GM12878 (cell line): ENCODE measurements at regions not wholly inside any gene's neighbourhood (a gene's known extent, or its start where the extent isn't known, plus 50 kb on each side); places are given as distances from the start of the nearest gene placed in this dataset.

ENCODE experiments used
- ATAC-seq: fragments of 200-7000 bp; cut with Tn5 transposase; 3 replicates; pipeline ENCODE4 v1.9.1; 2020; ENCODE audit warnings: mild to moderate bottlenecking, moderate library complexity
- BruUV-seq: library from RNA; stranded (reverse); fragments of 400-500 nt; replicated peaks from 2 replicates; lab custom pipeline; 2021; lab: Mats Ljungman, UMichigan
- CTCF ChIA-PET: fragments of 300-600 bp; sonication (Branson Sonifier 250); formaldehyde crosslinking; extraction: SDS; loops from one replicate; lab custom pipeline; 2021; ENCODE audit warnings: inconsistent platforms; lab: Yijun Ruan, JAX
- POLR2A ChIA-PET: fragments of 350-600 bp; formaldehyde crosslinking; extraction: SDS; loops from one replicate; lab custom pipeline; 2021; ENCODE audit warnings: inconsistent platforms; lab: Charles Lee
- RAD21 ChIA-PET: fragments of 300-600 bp; sonication (Branson Sonifier 250); formaldehyde crosslinking; loops from one replicate; lab custom pipeline; 2023; ENCODE audit warnings: antibody characterized with exemption; ENCODE audit not compliant: unreplicated experiment; lab: Charles Lee
- SMC1A ChIA-PET: fragments of 300-600 bp; sonication (Branson Sonifier 250); formaldehyde crosslinking; loops from one replicate; lab custom pipeline; 2023; ENCODE audit not compliant: unreplicated experiment, uncharacterized antibody; lab: Charles Lee
- DNase-seq: peaks from one replicate; pipeline ENCODE4 v3.0.0-alpha.2; 2011; ENCODE audit warnings: low read depth, low spot score
- FAIRE-seq: peaks from 3 replicates; lab custom pipeline; 2011; peaks lifted over from hg19 to GRCh38; lab: Jason Lieb, UNC
- H2AFZ ChIP-seq: 2 replicates; pipeline ENCODE4 v1.6.0; 2011; ENCODE audit warnings: low read depth, low read length, control low read depth; ENCODE audit not compliant: control insufficient read depth
- H3K27ac ChIP-seq: 2 replicates; pipeline ENCODE4 v1.5.1; 2011; ENCODE audit warnings: control low read depth; ENCODE audit not compliant: control insufficient read depth, insufficient read depth
- H3K27me3 ChIP-seq, 2 experiments: replicated peaks in 1 of 2; 2 replicates each; pipeline versions ENCODE4 v1.6.0 to v1.6.1; 2011; ENCODE audit warnings: low read length in 1 of 2; ENCODE audit not compliant: control insufficient read depth in 2 of 2, insufficient read depth in 2 of 2
- H3K36me3 ChIP-seq, 2 experiments: 2 replicates each; pipeline ENCODE4 v1.5.1; 2011; ENCODE audit warnings: low read length in 1 of 2; ENCODE audit not compliant: control insufficient read depth in 2 of 2, insufficient read depth in 2 of 2
- H3K4me1 ChIP-seq: 2 replicates; pipeline ENCODE4 v1.6.1; 2011; ENCODE audit warnings: mild to moderate bottlenecking, low read length, moderate library complexity, mixed read lengths; ENCODE audit not compliant: control insufficient read depth, insufficient read depth
- H3K4me2 ChIP-seq: 2 replicates; pipeline ENCODE4 v1.6.0; 2011; ENCODE audit warnings: control low read depth; ENCODE audit not compliant: control insufficient read depth, insufficient read depth
- H3K4me3 ChIP-seq: fragments of 200-600 bp; sonication (generic); 2 replicates; pipeline ENCODE4 v1.5.1; 2016
- H3K79me2 ChIP-seq: 2 replicates; pipeline ENCODE4 v1.6.0; 2011; ENCODE audit warnings: low read length; ENCODE audit not compliant: control insufficient read depth, insufficient read depth
- H3K9ac ChIP-seq: 2 replicates; pipeline ENCODE4 v1.8.0; 2011; ENCODE audit warnings: low read length, control low read depth, mixed read lengths; ENCODE audit not compliant: control insufficient read depth, insufficient read depth
- H3K9me3 ChIP-seq: replicated peaks from 3 replicates; pipeline ENCODE4 v1.5.1; 2011; ENCODE audit warnings: mild to moderate bottlenecking, low read length; ENCODE audit not compliant: control insufficient read depth, insufficient read depth
- H4K20me1 ChIP-seq: 2 replicates; pipeline ENCODE4 v1.6.0; 2011; ENCODE audit not compliant: control insufficient read depth, insufficient read depth
- PAX8 ChIP-seq: fragments of 450-650 bp; IDR thresholded peaks from 2 replicates; pipeline ENCODE4 v1.6.1; 2017; ENCODE audit warnings: mild to moderate bottlenecking, moderate library complexity
- PML ChIP-seq: IDR thresholded peaks from 2 replicates; pipeline ENCODE4 v1.6.1; 2012; ENCODE audit warnings: low read length, inconsistent platforms
- RCOR1 ChIP-seq: conservative IDR thresholded peaks from 2 replicates; pipeline ENCODE4 v1.6.1; 2012; ENCODE audit warnings: low read depth, low read length, improper control_type of control experiment
- RELA ChIP-seq: fragments of 450-650 bp; IDR thresholded peaks from 2 replicates; pipeline ENCODE4 v1.8.0; 2014; ENCODE audit warnings: borderline replicate concordance; ENCODE audit not compliant: partially characterized antibody
- RUNX3 ChIP-seq: IDR thresholded peaks from 2 replicates; pipeline ENCODE4 v1.6.1; 2012; ENCODE audit warnings: low read length, inconsistent platforms
- TBL1XR1 ChIP-seq: IDR thresholded peaks from 2 replicates; pipeline ENCODE4 v1.6.1; 2012; ENCODE audit warnings: low read depth, low read length, improper control_type of control experiment
- TCF12 ChIP-seq: IDR thresholded peaks from 2 replicates; pipeline ENCODE4 v1.6.1; 2011; ENCODE audit warnings: low read depth, mild to moderate bottlenecking, low read length
- ZNF274 ChIP-seq: IDR thresholded peaks from one replicate; pipeline ENCODE4 v1.8.0; 2011; ENCODE audit not compliant: insufficient read length, insufficient read depth
- ZNF384 ChIP-seq: IDR thresholded peaks from 2 replicates; pipeline ENCODE4 v1.6.1; 2012; ENCODE audit warnings: low read depth, mild to moderate bottlenecking, low read length, improper control_type of control experiment, borderline replicate concordance
- ZNF622 ChIP-seq: fragments of 450-650 bp; IDR thresholded peaks from 2 replicates; pipeline ENCODE4 v1.6.1; 2017; ENCODE audit warnings: mild to moderate bottlenecking, inconsistent platforms
- WGBS: methylation state at CpG from one replicate; pipeline ENCODE4 v1.1.6; 2016; ENCODE audit warnings: low lambda C conversion rate; ENCODE audit not compliant: insufficient replicate concordance, insufficient coverage; ENCODE audit errors: missing lambda C conversion rate; 5-methylcytosine and 5-hydroxymethylcytosine counted together
- in situ Hi-C: fragments of 300-500 bp; cut with MboI; formaldehyde crosslinking; loops from 9 replicates; pipeline ENCODE4 v1.14.3; 2018; ENCODE audit warnings: mixed read lengths
- intact Hi-C: fragments of 100-400 bp; cut with micrococcal nuclease; formaldehyde crosslinking; loops from one replicate; pipeline ENCODE4 v1.14.2; 2022; ENCODE audit not compliant: unreplicated experiment
- TF ChIP-seq, protein P1 (sequence below): fragments of 450-650 bp; IDR thresholded peaks from 2 replicates; pipeline ENCODE4 v1.6.1; 2017; ENCODE audit warnings: mild to moderate bottlenecking, moderate library complexity
- TF ChIP-seq, protein P2 (sequence below): IDR thresholded peaks from 2 replicates; pipeline ENCODE4 v1.6.1; 2011; ENCODE audit warnings: low read depth, mild to moderate bottlenecking, low read length, moderate library complexity, borderline replicate concordance; ENCODE audit errors: extremely low read depth
- TF ChIP-seq, protein P3 (sequence below): IDR thresholded peaks from 2 replicates; pipeline ENCODE4 v1.6.1; 2012; ENCODE audit warnings: low read depth, low read length, improper control_type of control experiment
- TF ChIP-seq, protein P4 (sequence below): IDR thresholded peaks from 2 replicates; pipeline ENCODE4 v1.6.1; 2012; ENCODE audit warnings: low read depth, low read length, improper control_type of control experiment

DNA sequence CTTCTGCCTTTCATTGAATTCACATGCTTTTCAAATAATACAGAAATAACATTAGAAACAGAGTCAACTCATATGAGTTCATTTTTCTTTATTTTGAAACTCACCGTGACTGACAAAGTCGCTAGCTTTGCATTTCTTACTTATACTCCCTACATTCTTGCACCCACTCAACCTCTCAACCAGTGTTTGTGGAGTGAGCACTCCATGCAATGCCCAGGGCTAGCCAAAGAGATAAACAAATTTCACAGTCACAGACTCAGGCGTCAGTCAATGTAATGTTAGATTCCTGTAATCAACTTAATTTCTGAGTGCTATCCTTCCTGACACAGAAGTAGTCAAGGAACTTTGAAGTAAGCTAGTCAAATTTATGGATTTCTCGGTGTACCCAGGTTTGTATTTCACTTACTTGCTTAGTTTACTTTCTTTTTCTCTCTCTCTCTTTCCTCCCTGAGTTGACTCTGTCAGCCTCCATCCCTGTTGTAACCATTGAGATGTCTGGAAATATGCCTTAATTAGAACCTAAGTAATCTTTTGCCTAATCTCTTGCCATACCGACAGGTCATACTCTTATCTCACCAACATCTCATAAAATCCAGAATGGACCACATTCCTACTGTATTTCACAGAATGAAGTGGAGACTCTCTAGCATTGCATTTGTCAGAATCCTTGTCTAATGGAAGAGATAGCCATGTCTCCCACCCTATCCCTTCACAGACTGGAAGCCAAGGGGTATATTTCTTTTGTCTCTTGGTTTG is 413.0 kb downstream of the AEBP2 start (continued):
- TF ChIP-seq, protein P1, sequence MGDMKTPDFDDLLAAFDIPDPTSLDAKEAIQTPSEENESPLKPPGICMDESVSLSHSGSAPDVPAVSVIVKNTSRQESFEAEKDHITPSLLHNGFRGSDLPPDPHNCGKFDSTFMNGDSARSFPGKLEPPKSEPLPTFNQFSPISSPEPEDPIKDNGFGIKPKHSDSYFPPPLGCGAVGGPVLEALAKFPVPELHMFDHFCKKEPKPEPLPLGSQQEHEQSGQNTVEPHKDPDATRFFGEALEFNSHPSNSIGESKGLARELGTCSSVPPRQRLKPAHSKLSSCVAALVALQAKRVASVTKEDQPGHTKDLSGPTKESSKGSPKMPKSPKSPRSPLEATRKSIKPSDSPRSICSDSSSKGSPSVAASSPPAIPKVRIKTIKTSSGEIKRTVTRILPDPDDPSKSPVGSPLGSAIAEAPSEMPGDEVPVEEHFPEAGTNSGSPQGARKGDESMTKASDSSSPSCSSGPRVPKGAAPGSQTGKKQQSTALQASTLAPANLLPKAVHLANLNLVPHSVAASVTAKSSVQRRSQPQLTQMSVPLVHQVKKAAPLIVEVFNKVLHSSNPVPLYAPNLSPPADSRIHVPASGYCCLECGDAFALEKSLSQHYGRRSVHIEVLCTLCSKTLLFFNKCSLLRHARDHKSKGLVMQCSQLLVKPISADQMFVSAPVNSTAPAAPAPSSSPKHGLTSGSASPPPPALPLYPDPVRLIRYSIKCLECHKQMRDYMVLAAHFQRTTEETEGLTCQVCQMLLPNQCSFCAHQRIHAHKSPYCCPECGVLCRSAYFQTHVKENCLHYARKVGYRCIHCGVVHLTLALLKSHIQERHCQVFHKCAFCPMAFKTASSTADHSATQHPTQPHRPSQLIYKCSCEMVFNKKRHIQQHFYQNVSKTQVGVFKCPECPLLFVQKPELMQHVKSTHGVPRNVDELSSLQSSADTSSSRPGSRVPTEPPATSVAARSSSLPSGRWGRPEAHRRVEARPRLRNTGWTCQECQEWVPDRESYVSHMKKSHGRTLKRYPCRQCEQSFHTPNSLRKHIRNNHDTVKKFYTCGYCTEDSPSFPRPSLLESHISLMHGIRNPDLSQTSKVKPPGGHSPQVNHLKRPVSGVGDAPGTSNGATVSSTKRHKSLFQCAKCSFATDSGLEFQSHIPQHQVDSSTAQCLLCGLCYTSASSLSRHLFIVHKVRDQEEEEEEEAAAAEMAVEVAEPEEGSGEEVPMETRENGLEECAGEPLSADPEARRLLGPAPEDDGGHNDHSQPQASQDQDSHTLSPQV = no peak

DNA sequence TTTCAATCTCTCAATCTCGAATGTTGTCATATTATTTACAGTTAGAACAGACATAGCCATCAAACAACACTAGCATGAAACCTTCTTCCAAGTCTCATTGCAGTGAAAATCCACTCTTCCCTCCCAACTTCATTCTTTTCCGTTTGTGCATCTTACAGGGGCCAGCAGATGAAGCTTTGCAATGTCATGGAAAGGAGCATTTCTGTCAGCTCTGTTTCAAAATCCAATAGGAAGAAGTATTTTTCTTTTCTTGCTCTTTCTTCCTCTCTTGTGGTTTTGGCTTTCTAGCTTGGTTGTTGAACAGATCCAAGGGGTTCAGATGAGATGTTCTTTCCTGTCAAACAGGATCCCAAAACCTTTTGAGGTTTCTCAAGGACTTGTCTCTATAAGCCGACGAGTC is 416.6 kb downstream of the AEBP2 start:
- Histone ChIP-seq H3K4me3 (no peak overlapping the region), H2AFZ (no peak overlapping the region), H3K4me1 (no peaks in the 10 kb centered on the region), H3K27me3 (no peaks in the 10 kb centered on the region), H4K20me1 (no peaks in the 10 kb centered on the region), H3K9ac (no peak overlapping the region), H3K4me2 (no peak overlapping the region), H3K27ac (no peak overlapping the region), H3K9me3 (no peaks in the 10 kb centered on the region; the same call in 2 of the 3 replicates), H3K79me2 (no peaks in the 10 kb centered on the region), H3K36me3 (no peaks in the 10 kb centered on the region)
- ChIA-PET SMC1A (interaction anchor here (0.7 kb wide), 1 partner anchor 119 kb away, joined by 3 read pairs; no protein-coding TSS in a partner anchor), RAD21 (interaction anchor here (1.0 kb wide), 1 partner anchor 38 kb away, joined by 3 read pairs; no protein-coding TSS in a partner anchor), POLR2A (no interaction called here), CTCF (interaction anchor here (0.6 to 0.8 kb wide), 2 partner anchors 12 to 16 kb away, joined by 3 to 4 read pairs; no protein-coding TSS in a partner anchor)
- ATAC-seq (no peak), FAIRE-seq (no peak), DNase-seq (no peak)
- no TSS peak for BruUV-seq
- WGBS = 1% methylated on average over 4 of the region's 4 CpGs
- intact Hi-C loops = no loop called here
- in situ Hi-C loops = no loop called here
- TF ChIP-seq ZNF622 = no peak
- no peak for TF ChIP-seq RUNX3
- no peak for TF ChIP-seq RELA
- no peak for TF ChIP-seq TCF12
- no peak for TF ChIP-seq PAX8
- TF ChIP-seq, protein P2, sequence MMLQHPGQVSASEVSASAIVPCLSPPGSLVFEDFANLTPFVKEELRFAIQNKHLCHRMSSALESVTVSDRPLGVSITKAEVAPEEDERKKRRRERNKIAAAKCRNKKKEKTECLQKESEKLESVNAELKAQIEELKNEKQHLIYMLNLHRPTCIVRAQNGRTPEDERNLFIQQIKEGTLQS = no peak
- TF ChIP-seq, protein P3, sequence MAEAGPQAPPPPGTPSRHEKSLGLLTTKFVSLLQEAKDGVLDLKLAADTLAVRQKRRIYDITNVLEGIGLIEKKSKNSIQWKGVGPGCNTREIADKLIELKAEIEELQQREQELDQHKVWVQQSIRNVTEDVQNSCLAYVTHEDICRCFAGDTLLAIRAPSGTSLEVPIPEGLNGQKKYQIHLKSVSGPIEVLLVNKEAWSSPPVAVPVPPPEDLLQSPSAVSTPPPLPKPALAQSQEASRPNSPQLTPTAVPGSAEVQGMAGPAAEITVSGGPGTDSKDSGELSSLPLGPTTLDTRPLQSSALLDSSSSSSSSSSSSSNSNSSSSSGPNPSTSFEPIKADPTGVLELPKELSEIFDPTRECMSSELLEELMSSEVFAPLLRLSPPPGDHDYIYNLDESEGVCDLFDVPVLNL = no peak
- TF ChIP-seq ZNF384 = no peak
- TF ChIP-seq PML = no peak
- TF ChIP-seq, protein P4, sequence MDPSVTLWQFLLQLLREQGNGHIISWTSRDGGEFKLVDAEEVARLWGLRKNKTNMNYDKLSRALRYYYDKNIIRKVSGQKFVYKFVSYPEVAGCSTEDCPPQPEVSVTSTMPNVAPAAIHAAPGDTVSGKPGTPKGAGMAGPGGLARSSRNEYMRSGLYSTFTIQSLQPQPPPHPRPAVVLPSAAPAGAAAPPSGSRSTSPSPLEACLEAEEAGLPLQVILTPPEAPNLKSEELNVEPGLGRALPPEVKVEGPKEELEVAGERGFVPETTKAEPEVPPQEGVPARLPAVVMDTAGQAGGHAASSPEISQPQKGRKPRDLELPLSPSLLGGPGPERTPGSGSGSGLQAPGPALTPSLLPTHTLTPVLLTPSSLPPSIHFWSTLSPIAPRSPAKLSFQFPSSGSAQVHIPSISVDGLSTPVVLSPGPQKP = no peak
- TF ChIP-seq TBL1XR1 = no peak
- no peak for TF ChIP-seq RCOR1
- TF ChIP-seq ZNF274 = no peak
